ENCODE measurements at regions not wholly inside any gene's neighbourhood (a gene's known extent, or its start where the extent isn't known, plus 50 kb on each side); places are given as distances from the start of the nearest gene placed in this dataset.

GRCh38 chr2:125471963-125472362, 1184.0 kb upstream of the GYPC start:
- DNase-seq (ENCODE audit: low read depth in 3 of 3, low spot score in 1 of 3): no peak

GRCh38 chr2:125479143-125479636, 1176.8 kb upstream of the GYPC start:
- DNase-seq (ENCODE audit: low read depth in 3 of 3, low spot score in 1 of 3): no peak

DNA sequence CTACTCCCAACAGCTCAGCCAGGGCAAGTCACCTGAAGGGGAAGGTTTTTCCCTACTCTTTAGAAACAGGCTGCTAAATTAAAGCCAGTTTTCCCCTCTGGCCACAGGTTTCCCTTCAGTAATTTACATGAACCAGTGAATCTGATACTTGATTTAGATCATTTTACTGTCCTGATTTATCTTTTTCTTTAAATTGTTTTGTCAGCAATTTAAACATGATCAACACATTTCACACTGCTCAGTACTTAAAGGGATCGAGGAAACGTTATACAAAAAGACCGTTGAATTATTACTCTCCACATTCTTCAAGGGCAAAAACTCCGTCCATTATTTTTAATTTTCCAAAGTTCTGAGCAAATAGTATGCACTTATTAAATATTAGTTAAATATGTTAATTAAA, 1165.7 kb upstream of the GYPC start:
- DNase-seq (ENCODE audit: low read depth in 3 of 3, low spot score in 1 of 3): no peak

DNA sequence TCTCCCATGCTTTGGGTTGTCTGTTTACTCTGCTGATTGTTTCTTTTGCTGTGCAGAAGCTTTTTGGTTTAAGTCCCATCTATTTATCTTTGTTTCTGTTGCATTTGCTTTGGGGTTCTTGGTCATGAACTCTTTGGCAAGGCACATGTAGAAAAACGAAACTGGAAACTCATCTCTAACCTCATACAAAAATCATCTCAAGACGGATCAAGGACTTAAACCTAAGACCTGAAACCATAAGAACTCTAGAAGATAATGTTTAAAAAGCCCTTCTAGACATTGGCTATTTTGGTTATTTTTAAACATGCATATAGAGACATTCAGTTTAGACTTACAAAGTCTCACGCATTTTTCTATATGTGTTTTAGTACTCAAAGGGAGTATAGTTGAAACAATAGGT, 1164.3 kb upstream of the GYPC start:
- no peak for DNase-seq (ENCODE audit: low read depth in 3 of 3, low spot score in 1 of 3)

- DNase-seq (ENCODE audit: low read depth in 3 of 3, low spot score in 1 of 3): no peak
Observed at GRCh38 chr2:125512313-125512712, 1143.6 kb upstream of the GYPC start.

DNA sequence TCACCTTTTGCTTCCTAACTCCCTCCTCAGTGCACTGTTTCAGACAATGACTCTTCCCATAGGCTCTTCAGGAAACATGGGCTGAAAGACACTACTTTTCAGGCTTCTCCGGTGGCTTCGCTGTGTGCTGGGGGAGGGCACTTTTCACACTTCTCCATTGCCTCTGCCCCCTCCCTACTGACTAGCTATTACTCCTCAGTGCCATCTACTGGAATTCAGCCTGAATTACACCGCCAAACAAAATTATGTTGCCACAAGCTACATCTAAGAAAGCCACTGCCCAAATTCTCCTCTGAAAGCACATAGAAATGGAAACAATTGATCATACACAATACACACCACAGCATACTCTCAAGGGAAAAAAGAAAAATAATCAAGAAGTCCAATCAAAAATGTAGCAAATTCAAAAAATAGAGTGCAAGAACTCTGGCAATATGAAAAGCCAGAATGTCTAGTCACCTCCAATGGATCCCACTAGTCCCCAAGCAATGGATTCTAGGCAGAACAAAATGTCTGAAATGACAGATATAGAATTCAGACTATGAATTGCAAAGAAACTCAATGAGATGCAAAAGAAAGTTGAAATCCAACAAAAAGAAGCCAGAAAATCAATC, 1139.4 kb upstream of the GYPC start:
- DNase-seq (ENCODE audit: low read depth in 3 of 3, low spot score in 1 of 3): no peak

- no peak for DNase-seq (ENCODE audit: low read depth in 3 of 3, low spot score in 1 of 3)
Observed at GRCh38 chr2:125526093-125526492, 1129.9 kb upstream of the GYPC start.

DNA sequence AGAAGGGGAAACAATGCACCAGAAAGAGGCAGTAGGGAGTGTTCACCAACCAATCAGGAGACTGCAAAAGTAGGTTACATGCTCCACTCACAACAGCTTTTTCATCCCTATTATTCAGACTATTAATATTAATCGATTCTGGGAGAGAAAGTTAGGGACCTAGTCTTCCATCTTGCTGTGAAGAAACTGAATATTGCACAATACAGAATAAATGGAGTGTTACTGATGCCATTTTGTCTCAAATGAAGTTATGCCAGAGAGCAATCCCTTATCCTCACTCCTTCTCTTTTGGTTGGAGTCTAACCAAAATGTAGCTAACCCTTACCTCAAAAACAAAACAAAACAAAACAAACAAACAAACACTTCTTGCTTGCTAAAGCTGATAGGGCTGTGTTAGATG, 1120.9 kb upstream of the GYPC start:
- no peak for DNase-seq (ENCODE audit: low read depth in 3 of 3, low spot score in 1 of 3)

GRCh38 chr2:125543968-125544514, 1111.9 kb upstream of the GYPC start:
- DNase-seq (ENCODE audit: low read depth in 3 of 3, low spot score in 1 of 3): no peak

- no peak for DNase-seq (ENCODE audit: low read depth in 3 of 3, low spot score in 1 of 3)
Observed at GRCh38 chr2:125553768-125554167, 1102.2 kb upstream of the GYPC start.

GRCh38 chr2:125554956-125555355, 1101.0 kb upstream of the GYPC start:
- DNase-seq (ENCODE audit: low read depth in 3 of 3, low spot score in 1 of 3): no peak

- no peak for DNase-seq (ENCODE audit: low read depth in 3 of 3, low spot score in 1 of 3)
Observed at GRCh38 chr2:125559186-125559585, 1096.8 kb upstream of the GYPC start.

GRCh38 chr2:125560855-125561254, 1095.1 kb upstream of the GYPC start:
- DNase-seq (ENCODE audit: low read depth in 3 of 3, low spot score in 1 of 3): no peak

DNA sequence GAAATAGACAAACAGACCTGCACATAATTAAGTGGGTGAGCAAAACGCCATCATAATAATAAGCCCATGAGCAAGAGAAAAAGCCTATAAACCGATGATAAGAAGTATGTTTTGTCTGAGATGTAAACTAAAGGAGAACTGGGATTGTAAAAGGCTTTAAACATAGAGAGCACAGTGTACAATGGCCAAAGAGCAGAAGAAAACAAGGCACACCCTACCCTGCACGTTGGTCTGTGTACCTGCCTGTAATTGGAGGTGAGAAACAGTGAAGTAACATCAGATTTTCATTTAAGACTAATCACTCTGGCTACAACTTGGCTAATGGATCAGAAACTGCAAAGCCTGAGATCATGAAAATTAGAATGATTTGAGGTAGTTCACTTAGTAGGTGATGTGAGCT, 1094.7 kb upstream of the GYPC start:
- DNase-seq (ENCODE audit: low read depth in 3 of 3, low spot score in 1 of 3): no peak

- DNase-seq (ENCODE audit: low read depth in 3 of 3, low spot score in 1 of 3): no peak
Observed at GRCh38 chr2:125562924-125563323, 1093.0 kb upstream of the GYPC start.

DNA sequence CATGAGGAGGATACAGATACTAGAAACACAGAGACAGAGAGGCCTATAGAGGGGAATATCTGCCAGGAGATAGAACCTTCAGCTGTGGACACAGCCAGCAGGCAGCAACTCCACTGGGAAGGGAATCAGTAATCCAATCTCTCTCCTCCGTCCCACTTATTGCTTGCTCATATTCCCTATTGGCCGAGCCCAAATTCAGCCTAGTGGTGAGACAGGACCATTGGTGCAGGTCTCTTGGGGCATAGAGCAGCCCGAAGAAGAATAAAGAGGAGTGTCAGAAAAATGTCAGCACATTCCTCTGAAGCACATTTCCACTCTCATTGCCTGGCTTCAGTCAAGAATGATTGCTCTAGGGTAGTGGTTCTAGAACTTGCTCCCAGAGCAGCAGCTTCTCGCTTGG, 1091.5 kb upstream of the GYPC start:
- no peak for DNase-seq (ENCODE audit: low read depth in 3 of 3, low spot score in 1 of 3)

DNA sequence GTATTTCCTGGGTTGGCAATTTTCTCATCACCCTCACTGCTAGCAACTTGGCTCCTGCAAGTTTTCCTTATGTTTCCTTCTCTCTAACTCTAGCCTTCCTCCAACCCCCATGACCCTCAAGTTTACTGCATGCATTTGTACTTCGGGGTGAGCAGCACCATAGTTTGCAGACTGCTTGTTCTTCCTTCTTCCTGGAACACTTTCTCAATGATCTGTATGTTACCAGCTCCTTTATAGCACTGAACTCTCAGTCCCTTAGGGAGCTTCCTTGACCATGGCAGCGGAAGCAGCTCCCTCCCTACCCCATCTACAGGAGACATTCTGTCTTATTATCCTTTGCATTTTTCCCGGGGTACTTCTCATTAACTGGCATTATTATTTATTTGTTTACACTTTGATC, 1089.5 kb upstream of the GYPC start:
- DNase-seq (ENCODE audit: low read depth in 3 of 3, low spot score in 1 of 3): no peak

DNA sequence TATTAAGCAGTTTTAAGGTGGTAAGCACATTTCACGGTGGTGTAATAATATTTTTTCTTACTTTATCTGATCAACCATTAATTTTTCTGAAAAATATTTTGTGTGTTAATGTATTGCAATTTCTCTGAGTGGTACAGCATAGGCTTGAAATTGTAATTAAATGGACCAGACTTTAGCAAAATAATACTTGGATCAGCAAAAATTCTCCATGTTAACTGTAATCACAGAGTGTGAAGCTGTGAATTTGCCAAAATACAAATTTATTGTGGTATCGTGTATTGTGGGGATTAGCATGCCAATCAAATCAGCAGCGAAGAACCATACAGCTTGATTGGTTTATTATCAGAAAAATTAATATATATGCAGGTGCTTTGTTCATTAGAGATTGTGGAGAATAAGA, 1088.9 kb upstream of the GYPC start:
- no peak for DNase-seq (ENCODE audit: low read depth in 3 of 3, low spot score in 1 of 3)

- no peak for DNase-seq (ENCODE audit: low read depth in 3 of 3, low spot score in 1 of 3)
Observed at GRCh38 chr2:125572660-125573059, 1083.3 kb upstream of the GYPC start.

GRCh38 chr2:125573432-125573831, 1082.5 kb upstream of the GYPC start:
- no peak for DNase-seq (ENCODE audit: low read depth in 3 of 3, low spot score in 1 of 3)

GRCh38 chr2:125576558-125576957, 1079.4 kb upstream of the GYPC start:
- DNase-seq (ENCODE audit: low read depth in 3 of 3, low spot score in 1 of 3): no peak

DNA sequence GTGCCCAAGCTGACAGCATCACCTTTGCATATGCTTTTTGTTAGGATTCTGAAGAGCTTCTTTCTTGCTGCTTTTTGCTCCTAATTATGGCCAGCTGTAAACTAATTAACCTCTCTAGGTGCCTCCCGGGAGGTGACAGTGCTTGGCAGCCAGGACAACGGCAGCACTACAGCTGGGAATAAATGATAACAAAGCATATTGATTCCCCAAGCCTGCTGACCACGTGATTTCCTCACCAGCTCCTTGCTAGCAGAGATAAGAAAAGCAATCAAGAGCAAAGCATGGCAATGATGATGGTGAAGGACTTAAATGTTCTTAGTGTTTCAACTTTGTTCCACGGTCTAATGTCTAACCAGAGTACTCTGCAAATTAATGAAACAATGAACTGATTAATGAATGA, 1074.4 kb upstream of the GYPC start:
- DNase-seq (ENCODE audit: low read depth in 3 of 3, low spot score in 1 of 3): no peak

DNA sequence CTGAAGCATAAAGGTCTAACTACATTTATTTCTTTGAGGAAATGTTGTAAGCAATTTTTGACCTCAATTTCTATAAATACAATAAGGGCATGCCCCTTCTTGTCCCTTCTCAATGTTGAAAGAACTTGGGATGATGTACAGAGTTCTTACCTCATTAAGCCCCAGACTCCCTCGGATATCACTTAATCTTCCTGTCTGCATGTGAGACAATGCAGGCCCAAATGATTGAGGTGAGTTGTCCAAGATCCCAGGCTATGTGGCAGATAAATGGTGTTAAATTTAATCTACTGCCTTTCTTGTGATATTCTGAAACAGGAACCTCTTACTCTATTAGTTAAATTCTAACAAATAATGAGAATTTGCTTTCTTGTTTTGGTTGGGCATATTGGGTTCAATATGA, 1073.4 kb upstream of the GYPC start:
- no peak for DNase-seq (ENCODE audit: low read depth in 3 of 3, low spot score in 1 of 3)
